ENCODE measurements at regions not wholly inside any gene's neighbourhood (a gene's known extent, or its start where the extent isn't known, plus 50 kb on each side); places are given as distances from the start of the nearest gene placed in this dataset.

- TF ChIP-seq CTCF (IDR thresholded peaks at IDR 0.05; ENCODE audit: insufficient read depth, missing control alignments): no peak
- DNase-seq (ENCODE audit: insufficient read length, low spot score): no peak
- no peak for FAIRE-seq
Observed at GRCh38 chr15:39156166-39156565, 424.7 kb upstream of the THBS1 start.

GRCh38 chr15:39156646-39157250 lies 424.1 kb upstream of the THBS1 start:
- DNase-seq (ENCODE audit: insufficient read length, low spot score): no peak
- FAIRE-seq: no peak
- no peak for TF ChIP-seq CTCF (IDR thresholded peaks at IDR 0.05; ENCODE audit: insufficient read depth, missing control alignments)

- FAIRE-seq (no peak), DNase-seq (ENCODE audit: insufficient read length, low spot score) (no peak)
- TF ChIP-seq CTCF (IDR thresholded peaks at IDR 0.05; ENCODE audit: insufficient read depth, missing control alignments): no peak
Observed at GRCh38 chr15:39157882-39158281, 423.0 kb upstream of the THBS1 start.

- DNase-seq (ENCODE audit: insufficient read length, low spot score): no peak
- no peak for TF ChIP-seq CTCF (IDR thresholded peaks at IDR 0.05; ENCODE audit: insufficient read depth, missing control alignments)
- FAIRE-seq: no peak
Observed at GRCh38 chr15:39159833-39160232, 421.0 kb upstream of the THBS1 start.

GRCh38 chr15:39161096-39161495 lies 419.8 kb upstream of the THBS1 start:
- no peak for DNase-seq (ENCODE audit: insufficient read length, low spot score)

GRCh38 chr15:39165020-39165706 lies 415.7 kb upstream of the THBS1 start:
- DNase-seq (ENCODE audit: insufficient read length, low spot score) (no peak), FAIRE-seq (no peak)
- no peak for TF ChIP-seq CTCF (IDR thresholded peaks at IDR 0.05; ENCODE audit: insufficient read depth, missing control alignments)

More at GRCh38 chr15:39161096-39161495, 419.8 kb upstream of the THBS1 start:
- FAIRE-seq: no peak
- TF ChIP-seq CTCF (IDR thresholded peaks at IDR 0.05; ENCODE audit: insufficient read depth, missing control alignments): no peak

Measured in D721Med (cell line).